Fibroblast of skin of scalp (primary cell): ENCODE measurements at regions not wholly inside any gene's neighbourhood (a gene's known extent, or its start where the extent isn't known, plus 50 kb on each side); places are given as distances from the start of the nearest gene placed in this dataset.
"Not testable (repeated sequence)": the region's sequence is repeated elsewhere in the genome, so short reads cannot be mapped to it uniquely, and the experiment has no call there.

Source experiments
- DNase-seq: peaks from one replicate; pipeline ENCODE4 v3.0.0-alpha.2; 2013

DNA sequence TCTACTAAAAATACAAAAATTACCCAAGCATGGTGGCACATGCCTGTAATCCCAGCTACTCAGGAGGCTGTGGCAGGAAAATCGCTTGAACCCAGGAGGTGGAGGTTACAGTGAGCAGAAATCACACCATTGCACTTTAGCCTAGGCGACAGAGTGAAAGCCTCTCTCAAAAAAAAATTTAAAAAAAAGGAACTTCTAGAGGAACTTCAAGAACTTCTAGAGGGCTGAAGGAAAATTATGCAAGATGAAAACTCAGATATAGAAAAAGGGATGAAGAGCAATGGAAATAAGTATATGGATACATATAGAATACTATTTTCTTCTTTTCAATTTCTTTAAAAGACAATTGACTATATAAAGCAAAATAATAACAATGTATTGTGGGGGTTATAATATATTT lies 51.2 kb upstream of the PRR5 start:
- DNase-seq = no peak

DNA sequence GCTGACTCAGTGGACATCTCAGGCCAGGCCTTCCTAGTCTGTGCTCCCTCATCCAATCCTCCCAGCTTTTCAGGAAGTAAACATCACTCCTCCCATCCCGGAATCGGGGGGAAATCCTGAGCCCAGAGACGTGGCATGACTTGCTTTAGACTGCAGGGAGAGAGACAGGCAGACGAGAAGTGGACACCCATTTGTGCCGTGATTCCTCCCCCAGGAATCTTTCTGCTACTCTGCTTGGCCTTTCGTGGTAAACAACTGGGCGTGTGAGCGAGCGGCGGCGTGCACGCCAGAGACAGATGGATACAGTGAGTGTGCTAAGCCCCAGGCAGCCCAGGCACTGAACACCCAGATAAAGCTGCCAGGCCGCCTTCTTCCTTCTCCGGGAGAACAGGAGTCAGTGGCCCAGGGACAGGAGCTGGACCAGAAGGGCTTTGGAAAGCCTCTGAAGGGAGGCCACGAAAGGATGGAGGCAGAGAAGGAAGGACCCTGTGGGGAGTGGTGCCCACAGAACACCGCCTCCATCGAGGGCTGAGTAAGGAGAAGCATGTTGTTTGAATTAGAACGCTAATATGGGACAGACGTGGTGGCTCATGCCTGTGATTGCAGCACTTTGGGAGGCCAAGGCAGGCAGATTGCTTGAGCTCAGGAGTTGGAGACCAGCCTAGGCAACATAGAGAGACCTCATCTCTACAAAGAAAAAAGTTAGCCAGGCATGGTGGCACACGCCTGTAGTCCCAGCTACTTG lies 53.0 kb upstream of the PRR5 start:
- peak; percentile 86 for DNase-seq

DNA sequence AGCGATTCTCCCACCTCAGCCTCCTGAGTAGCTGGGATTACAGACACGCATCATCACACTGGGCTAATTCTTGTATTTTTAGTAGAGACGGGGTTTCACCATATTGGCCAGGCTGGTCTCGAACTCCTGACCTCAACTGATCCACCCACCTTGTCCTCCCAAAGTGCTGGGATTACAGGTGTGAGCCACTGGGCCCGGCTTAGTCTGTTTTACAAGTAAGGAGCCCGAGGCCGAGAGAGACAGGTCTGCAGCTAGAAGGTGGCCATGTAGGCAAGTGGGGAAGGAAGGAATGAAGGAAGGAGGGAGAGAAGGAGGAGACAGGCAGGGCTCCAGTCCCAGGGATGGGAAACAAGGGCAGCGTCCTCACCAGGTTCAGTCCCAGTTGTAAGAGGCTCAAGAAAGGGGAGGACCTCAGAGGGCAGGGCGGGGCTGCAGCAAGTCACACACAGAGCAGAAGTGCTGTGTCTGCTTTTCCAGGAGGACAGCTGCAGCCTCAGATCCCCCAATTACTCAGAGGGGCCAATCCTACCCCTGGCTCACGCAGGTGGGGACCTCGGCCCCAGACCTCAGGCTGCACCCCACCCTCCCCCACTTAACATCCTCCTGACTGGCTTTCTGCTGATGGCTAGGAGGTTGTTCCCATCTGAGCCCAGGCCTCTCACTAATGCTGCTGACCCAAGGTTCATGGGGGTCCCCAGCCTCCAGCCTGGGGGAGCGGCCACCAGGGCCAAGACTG lies 53.8 kb upstream of the PRR5 start:
- peak; percentile 23 for DNase-seq

DNA sequence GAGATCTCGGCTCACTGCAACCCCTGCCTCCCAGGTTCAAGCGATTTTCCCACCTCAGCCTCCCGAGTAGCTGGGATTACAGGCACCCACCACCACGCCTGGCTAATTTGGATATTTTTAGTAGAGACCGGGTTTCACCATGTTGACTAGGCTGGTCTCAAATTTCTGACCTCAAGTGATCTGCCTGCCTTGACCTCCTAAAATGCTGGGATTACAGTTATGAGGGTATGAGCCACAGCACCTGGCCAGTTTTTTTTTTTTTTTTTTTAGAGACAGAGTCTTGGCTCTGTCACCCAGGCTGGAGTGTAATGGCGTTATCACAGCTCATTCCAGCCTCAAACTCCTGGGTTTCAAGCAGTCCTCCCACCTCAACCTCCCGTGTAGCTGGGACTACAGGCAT lies 54.9 kb upstream of the PRR5 start:
- no peak for DNase-seq

DNA sequence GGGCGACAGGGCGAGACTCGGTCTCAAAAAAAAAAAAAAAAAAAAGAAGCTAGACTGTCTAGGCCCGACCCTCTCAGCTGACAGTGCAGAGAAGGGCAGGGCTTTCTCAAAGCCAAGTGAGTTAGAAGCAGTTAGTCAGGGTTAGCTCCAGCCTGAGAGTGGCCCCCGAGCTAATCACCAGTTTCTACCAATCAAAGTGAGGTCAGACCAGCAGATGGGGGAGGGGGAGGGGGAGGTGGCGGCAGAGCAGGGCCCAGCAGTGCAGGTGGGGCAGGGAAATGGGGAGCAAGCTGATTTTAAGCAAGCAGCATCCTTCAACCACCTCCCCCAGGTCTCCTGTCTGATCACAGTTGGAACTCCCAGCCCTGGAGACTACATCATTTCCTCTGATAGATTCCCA lies 55.3 kb upstream of the PRR5 start:
- no peak for DNase-seq

DNA sequence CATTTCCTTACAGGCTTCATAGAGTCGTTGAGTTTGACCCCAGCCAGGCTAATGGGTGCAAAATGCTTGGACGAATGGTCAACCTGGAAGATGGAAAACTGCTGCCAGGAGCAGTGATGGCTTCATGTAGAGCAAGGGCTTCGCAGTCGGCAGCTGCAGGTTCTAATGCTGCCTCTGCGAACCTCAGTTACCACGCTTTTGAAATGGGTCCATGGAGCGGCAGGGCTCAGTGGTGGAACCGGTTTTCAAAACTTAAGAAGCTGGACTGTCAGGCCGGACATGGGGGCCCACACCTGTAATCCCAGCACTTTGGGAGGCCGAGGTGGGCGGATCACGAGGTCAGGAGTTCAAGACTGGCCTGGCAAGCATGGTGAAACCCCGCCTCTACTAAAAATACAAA lies 55.9 kb upstream of the PRR5 start:
- DNase-seq = no peak

DNA sequence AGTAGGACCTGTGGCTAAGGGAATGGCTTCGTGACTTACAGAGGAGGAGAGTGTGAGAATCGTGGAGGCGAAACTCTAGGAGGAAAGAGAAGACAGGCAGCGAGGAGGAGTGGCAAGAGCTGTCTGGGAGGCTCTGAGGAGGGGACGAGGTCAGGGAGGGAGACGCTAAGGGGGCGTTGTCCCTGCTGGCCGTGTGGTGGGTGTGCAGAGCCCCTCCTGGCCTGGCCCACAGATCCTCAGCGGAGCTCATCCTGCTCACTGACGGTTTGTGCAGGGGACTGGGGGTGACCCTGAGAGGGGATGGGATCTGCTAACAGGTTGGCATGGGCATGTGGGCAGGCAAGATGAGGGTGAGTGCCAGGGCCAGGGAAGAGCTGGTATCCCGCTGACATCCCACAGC lies 56.5 kb upstream of the PRR5 start:
- DNase-seq = no peak

DNA sequence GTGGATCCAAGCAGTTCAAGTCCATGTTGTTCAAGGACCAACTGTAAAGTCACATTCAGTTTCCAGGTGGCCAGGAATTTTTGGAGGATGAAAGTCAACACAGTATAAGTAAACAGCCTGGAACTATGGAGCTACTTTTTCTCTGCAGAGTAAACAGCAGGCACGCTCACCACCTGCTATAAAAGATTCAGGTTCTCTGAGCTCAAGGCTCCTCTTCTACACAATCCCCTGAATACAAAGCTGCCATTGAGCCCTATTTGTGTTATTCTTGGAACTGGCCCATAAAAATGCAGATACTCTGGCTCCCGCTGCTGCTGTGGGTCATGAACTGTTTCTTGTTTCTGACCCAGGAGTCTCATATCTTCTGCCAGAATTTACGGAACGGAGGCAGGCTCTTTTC lies 56.9 kb upstream of the PRR5 start:
- DNase-seq = no peak

DNA sequence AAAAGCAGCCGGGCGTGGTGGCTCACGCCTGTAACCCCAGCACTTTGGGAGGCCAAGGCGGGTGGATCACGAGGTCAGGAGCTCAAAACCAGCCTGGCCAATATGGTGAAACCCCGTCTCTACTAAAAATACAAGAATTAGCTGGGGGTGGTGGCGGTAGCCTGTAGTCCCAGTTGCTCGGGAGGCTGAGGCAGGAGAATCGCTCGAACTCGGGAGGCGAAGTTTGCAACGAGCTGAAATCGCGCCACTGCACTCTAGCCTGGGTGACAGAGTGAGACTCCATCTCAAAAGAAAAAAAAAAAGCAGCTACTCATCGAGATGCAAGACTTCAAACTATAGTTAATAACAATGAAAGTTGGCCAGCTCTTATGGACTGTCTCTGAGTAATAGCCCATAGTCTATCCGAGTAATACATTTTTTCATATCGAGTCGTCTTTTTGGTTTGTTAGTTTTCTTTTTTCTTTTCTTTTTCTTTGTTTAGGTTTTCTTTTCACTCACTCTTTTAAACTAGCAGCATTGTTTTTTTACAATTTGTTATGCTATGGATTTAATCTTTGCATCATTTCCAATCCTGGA lies 58.4 kb upstream of the PRR5 start:
- peak; percentile 28 for DNase-seq

DNA sequence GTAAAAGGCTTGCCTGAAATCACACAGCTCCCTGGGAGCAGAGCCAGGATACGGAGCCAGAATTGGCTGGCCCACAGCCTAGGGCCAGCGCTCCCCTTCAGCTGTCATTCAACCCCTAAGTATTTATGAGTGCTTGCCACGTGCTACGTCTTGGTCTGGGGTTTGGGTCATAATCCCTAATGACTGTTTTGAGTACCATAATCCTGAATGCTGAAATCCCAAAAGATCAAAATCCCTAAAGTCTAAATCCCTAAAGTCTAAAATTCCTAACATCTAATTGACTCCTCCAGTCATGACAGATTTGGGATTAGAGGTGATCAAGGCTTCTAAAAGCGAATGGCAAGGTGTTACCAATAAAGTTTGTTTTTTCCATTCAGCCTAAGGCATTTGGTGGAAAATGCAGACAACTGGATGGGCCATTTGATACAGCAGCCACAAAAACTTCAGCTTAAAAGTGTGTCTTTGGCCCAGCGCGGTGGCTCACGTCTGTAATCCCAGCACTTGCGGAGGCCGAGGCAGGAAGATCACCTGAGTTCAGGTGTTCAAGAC lies 59.8 kb upstream of the PRR5 start:
- DNase-seq = no peak

DNA sequence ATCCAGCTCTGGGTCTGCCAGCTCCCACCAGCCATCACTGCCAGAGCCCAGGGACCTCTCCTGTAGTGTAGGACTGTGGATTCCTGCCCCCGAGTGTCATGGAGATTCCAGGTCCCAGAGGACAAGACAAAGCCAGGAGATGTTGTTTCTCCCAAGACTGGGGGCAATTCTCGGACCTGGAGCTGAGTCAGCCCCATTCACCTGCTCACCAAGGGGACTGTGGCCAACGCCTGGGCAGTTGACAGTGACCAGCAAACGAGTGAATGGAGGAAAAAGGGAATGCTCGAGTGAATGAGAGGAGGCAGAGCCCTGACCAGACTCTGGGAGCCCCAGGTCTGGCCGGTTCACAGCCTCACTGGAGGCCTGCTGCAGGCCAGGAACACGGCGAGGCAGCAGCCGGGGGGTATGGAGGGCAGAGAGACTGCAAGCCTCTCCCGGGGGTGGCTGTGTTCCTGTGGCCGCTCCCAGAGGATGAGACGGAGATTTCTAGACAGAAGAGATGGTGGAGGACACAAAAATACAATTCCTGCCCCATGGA lies 61.3 kb upstream of the PRR5 start:
- no peak for DNase-seq

DNA sequence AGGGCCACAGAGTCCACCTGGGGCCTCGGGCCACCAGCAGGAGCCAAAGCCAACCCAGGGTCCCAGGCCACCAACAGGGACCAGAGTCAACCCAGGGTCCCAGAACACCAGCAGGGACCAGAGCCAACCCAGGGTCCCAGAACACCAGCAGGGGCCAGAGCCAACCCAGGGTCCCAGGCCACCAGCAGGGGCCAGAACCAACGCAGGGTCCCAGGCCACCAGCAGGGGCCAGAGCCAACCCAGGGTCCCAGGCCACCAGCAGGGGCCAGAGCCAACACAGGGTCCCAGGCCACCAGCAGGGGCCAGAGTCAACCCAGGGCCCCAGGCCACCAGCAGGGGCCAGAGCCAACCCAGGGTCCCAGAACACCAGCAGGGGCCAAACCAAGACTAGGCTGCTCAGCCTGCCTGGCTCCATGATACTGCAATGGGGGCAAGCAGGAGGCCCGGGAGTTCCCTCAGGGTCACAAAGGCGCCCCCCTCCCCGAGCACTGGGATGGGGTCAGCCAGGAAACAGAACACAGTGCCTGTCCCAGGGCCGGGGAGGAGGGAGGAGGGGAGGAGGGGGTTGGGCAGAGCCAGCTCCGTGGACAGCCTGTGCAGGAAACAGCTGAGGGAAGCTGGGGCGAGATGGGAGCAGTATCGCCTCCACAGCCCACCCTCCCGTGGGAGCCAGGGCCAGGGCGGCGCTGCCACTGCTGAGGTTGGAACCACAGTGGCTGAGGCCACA lies 62.0 kb upstream of the PRR5 start:
- no peak for DNase-seq

DNA sequence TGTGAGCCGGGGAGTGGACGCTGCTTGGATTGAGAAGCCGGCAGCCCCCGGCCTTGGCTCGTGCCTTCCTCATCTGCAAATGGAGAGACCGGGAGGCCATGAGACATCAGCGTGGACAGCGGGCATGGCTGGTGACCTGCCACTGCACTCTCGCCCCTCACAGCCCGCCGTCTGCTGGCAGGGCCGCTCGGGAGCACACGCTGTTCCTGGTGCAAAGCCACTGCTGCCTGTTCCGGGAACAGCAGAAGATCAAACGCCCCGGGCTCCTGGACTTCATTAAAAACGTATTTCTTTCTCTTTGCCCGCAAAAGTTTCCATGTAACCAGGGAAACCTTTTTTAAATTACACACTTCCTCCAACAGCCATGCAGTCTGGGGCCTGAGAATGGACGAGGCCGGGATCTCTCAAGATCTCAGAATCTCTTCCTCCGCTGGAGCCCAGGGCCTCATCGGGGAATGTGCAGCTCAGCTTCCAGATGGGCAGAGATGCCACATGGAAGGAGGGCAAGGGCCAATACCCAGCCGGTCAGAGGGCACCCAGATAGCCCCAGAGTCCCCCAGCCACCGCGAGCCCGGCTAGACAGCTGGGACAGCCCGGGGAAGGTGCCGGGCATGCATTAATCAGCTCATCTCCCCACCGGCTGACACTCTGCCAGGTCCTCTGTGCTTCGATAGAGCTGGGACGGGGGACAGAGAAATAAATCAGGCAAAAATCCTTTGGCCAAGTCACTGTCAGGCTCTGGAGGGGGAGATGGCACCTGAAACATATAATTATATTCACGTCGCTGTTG lies 62.8 kb upstream of the PRR5 start:
- peak; percentile 34 for DNase-seq

DNA sequence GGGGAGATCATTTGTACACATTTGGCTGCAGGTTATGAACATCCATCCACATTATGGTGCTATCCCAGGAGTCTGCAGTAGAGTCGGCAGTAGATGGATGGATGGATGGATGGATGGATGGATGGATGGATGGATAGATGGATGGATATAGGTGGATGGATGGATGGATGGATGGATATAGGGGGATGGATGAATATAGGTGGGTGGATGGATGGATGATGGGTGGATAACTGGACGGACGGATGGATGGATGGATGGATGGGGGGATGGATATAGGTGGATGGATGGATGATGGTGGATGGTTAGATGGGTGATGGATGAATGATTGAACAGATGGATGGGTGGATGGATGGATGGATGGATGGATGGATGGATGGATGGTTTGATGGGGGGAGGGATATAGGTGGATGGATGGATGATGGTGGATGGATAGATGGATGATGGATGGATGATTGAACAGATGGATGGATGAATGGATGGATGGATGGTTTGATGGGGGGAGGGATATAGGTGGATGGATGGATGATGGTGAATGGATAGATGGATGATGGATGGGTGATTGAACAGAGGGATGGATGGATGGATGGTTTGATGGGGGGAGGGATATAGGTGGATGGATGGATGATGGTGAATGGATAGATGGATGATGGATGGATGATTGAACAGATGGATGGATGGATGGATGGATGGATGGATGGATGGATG lies 65.3 kb upstream of the PRR5 start:
- DNase-seq = not testable (repeated sequence)

DNA sequence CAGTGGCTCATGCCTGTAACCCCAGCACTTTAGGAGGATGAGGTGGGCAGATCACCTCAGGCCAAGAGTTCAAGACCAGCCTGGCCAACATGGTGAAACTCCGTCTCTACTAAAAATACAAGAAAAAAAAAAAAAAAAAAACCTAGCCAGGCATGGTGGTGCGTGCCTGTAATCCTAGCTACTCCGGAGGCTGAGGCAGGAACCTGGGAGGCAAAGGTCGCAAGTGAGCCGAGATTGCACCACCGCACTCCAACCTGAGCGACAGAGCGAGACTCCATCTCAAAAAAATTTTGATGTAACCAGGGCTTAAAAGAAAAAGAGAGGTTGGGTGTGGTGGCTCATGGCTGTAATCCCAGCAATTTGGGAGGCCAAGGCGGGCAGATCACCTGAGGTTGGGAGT lies 66.4 kb upstream of the PRR5 start:
- DNase-seq = not testable (repeated sequence)

DNA sequence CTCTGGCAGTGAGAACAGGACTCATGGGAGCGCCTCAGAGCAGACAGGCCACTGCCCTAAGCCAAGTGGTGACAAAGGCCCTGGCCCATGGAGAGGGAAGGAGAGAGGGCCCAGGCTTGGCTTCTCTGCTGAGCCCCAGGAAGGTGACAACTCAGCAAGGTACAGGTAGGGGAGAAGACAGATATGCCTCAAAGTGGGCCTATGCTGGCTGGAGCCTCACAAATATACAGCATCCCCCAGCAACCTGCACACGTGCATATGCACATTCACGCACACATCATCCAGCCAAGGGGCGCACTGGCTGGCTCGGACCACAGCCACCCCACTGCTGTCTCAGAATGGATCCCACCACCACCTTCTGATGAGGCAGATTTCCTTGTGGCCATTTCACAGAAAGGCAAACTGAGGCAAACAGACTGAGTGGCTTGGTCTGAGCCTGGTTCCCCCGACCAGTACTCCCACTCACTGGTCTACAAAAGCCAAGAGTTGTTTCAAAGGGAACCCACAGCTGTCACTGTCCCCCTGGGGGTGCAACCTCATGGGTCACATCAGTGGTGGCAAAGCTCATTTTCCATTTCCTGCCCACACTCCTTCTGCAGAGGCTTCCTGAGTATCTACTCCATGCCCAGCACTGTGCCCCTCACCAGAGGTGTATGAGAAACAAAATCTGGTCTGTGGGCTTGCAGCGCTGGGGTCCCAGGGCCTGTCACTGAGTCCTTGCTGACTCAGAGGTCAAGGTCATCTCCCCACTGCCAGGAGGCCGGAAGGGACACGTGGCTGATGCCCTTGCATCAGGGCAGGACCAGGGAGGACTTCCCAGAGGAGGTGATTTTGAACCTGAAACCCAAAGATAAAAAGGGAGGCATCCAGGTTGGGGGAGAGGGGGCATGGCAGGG lies 67.3 kb upstream of the PRR5 start:
- DNase-seq = no peak

DNA sequence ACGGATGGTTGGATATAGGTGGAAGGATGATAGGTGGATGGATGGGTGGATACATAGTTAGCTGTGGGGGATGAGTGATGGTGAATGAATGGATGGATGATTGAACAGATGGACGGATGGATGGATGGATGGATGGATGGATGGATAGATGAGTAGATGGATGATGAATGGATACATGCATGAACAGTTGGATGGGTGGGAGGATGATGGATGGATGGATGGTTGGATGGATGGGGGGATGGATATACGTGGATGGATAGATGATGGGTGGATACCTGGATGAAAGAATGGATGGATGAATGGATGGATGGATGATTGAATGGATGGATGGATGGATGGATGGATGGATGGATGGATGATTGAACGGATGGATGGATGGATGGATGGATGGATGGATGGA lies 68.4 kb upstream of the PRR5 start:
- no peak for DNase-seq

DNA sequence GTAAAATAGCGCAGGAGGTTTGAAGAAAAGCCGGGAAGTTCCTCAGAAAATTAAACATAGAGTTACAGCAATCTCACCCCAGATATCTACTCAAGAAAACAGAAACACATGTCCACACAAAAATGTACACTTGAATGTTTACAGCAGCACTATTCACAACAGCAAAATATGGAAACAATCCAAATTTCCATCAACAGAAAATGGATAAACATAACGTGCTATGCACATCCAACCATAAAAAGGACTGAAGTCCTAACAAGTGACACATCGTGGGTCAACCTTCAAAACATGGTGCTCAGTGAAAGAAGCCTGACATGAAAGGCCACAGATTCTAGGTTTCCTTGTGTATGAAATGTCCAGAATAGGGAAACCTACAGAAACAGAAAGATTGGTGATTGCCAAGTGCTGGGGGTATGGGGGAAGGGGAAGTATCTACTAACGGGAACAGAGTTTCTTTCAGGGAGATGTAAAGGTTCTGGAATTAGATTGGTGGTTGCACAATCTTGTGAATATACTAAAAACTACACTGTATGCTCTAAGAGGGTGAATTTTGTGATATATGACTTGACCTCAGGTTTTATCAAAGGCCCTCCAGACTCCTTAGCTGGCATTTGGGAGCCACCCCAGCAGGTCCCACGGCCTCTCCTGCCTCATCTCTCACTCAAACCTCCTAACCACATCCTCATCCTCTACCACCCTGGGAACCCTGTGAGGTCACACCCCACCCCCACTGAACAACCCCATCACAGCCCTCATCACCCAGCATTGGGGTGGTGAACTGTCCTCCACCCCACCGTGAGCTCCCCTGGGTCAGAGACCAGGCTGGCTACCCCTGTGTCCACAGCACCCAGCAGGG lies 69.2 kb upstream of the PRR5 start:
- no peak for DNase-seq

DNA sequence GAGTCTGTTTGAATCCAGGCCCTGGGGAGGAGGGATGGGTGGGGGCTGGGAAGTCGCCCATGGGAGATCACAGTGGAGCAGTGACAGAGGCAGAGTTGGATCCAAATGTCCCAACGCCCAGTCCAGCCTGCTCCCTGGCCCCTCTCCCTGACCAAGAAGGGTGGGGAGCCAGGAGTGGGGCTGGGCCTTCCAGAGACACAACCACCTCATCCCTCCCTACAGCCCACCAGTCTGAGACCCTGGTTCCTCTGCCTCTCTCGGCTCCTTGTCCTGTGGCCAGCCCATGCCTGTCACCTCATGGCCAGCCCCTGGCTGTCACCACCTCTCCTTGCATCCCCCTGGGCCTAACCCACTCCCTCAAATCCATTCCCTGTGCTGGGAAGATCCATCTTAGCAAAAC lies 71.2 kb upstream of the PRR5 start:
- DNase-seq = no peak
